Keratinocyte (primary cell): ENCODE measurements at regions not wholly inside any gene's neighbourhood (a gene's known extent, or its start where the extent isn't known, plus 50 kb on each side); places are given as distances from the start of the nearest gene placed in this dataset.
A peak's percentile ranks its signal among the peaks of the same experiment; 100 is the strongest.

ENCODE experiments used
- DNase-seq: peaks from one replicate; pipeline ENCODE4 v3.0.0-alpha.2; 2011; ENCODE audit warnings: low read depth, missing footprints, low spot score
- FAIRE-seq: peaks from 2 replicates; lab custom pipeline; 2011; peaks lifted over from hg19 to GRCh38; lab: Jason Lieb, UNC
- H2AFZ ChIP-seq: 2 replicates; pipeline ENCODE4 v1.6.0; 2012; ENCODE audit warnings: low read length, control low read depth, inconsistent platforms; ENCODE audit not compliant: control insufficient read depth
- H3K27ac ChIP-seq: 2 replicates; pipeline ENCODE4 v1.5.1; 2011; ENCODE audit warnings: low read length; ENCODE audit not compliant: control insufficient read depth, insufficient read depth
- H3K27me3 ChIP-seq: 3 replicates; pipeline ENCODE4 v1.6.0; 2011; ENCODE audit warnings: low read length; ENCODE audit not compliant: control insufficient read depth, insufficient read depth; ENCODE audit errors: extremely low read depth
- H3K36me3 ChIP-seq, 2 experiments: 2 replicates in 1 of 2; 3 replicates in 1 of 2; pipeline ENCODE4 v1.5.1; 2011; ENCODE audit warnings: low read length in 2 of 2, mild to moderate bottlenecking in 1 of 2; ENCODE audit not compliant: control insufficient read depth in 2 of 2, insufficient read depth in 2 of 2; ENCODE audit errors: extremely low read depth in 1 of 2
- H3K4me1 ChIP-seq: 3 replicates; pipeline ENCODE4 v1.5.1; 2011; ENCODE audit warnings: low read length; ENCODE audit not compliant: control insufficient read depth, insufficient read depth; ENCODE audit errors: extremely low read depth
- H3K4me2 ChIP-seq: 3 replicates; pipeline ENCODE4 v1.6.0; 2011; ENCODE audit warnings: low read depth, low read length; ENCODE audit not compliant: control insufficient read depth, insufficient read depth; ENCODE audit errors: extremely low read depth
- H3K4me3 ChIP-seq, 3 experiments: fragments of 200-600 bp in 1 of 3; sonication (generic) in 1 of 3; 2 replicates in 2 of 3; 3 replicates in 1 of 3; pipeline ENCODE4 v1.5.1; 2011 to 2016; ENCODE audit warnings: low read length in 3 of 3, mild to moderate bottlenecking in 3 of 3, control low read depth in 2 of 3, inconsistent platforms in 1 of 3, low read depth in 1 of 3, mixed read lengths in 1 of 3, mixed run types in 1 of 3, moderate library complexity in 1 of 3; ENCODE audit not compliant: control insufficient read depth in 2 of 3, insufficient read depth in 2 of 3; ENCODE audit errors: extremely low read depth in 1 of 3
- H3K79me2 ChIP-seq: 2 replicates; pipeline ENCODE4 v1.6.0; 2012; ENCODE audit warnings: low read length; ENCODE audit not compliant: control insufficient read depth, insufficient read depth
- H3K9ac ChIP-seq: 3 replicates; pipeline ENCODE4 v1.6.0; 2011; ENCODE audit warnings: low read length; ENCODE audit not compliant: control insufficient read depth, insufficient read depth; ENCODE audit errors: extremely low read depth
- H3K9me1 ChIP-seq: 3 replicates; pipeline ENCODE4 v1.6.0; 2011; ENCODE audit warnings: low read length; ENCODE audit not compliant: control insufficient read depth, insufficient read depth; ENCODE audit errors: extremely low read depth
- H3K9me3 ChIP-seq: 2 replicates; pipeline ENCODE4 v1.5.1; 2012; ENCODE audit warnings: low read depth, low read length; ENCODE audit not compliant: control insufficient read depth
- H4K20me1 ChIP-seq: 3 replicates; pipeline ENCODE4 v1.6.0; 2011; ENCODE audit warnings: low read length; ENCODE audit not compliant: control insufficient read depth, insufficient read depth; ENCODE audit errors: extremely low read depth
- EZH2 ChIP-seq: IDR thresholded peaks from one replicate; pipeline ENCODE4 v1.6.1; 2012; ENCODE audit warnings: inconsistent platforms, mild to moderate bottlenecking, low read length, moderate library complexity
- dilution Hi-C: fragments of 300-500 bp; cut with MboI; formaldehyde crosslinking; loops from one replicate; pipeline ENCODE4 v1.7.0; 2020; ENCODE audit warnings: low sequenced_read_pairs; ENCODE audit not compliant: extremely low pct_ligation_motif_present
- TF ChIP-seq, protein P1 (sequence below), 3 experiments: IDR thresholded peaks in 1 of 3; conservative IDR thresholded peaks in 1 of 3; optimal IDR thresholded peaks in 1 of 3; 2 replicates in 2 of 3; 3 replicates in 1 of 3; pipeline versions ENCODE3 to v1.5.1; 2011; ENCODE audit warnings: low read length in 3 of 3, mild to moderate bottlenecking in 3 of 3, moderate library complexity in 2 of 3, control low read depth in 1 of 3, inconsistent platforms in 1 of 3; ENCODE audit not compliant: insufficient read depth in 2 of 3; ENCODE audit errors: extremely low read depth in 1 of 3

DNA sequence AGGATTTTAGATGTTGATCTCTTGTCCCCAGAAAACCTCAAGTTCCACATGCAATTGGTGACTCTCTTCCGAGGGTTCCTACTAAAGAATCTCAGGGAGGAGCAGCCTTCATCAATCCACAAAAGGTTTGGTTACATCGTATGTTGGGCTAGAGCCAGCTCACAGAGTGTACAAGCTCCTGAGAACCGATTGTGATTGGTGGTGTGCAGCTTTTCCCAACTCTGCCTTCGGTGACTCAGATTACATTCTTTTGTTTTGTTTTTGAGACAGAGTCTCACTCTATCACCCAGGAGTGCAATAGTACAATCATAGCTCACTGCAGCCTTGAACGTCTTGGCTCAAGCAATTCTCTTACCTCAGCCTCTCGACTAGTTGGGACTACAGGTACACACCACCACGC is 172.4 kb downstream of the PMP22 start:
- Histone ChIP-seq H3K4me1 (no peaks in the 10 kb centered on the region), H3K79me2 (no peaks in the 10 kb centered on the region), H3K4me3 (no peak overlapping the region), H2AFZ (no peak overlapping the region), H3K9me3 (no peaks in the 10 kb centered on the region), H4K20me1 (no peaks in the 10 kb centered on the region), H3K9ac (no peak overlapping the region), H3K4me2 (no peak overlapping the region), H3K9me1 (no peaks in the 10 kb centered on the region), H3K36me3 (no peaks in the 10 kb centered on the region), H3K27me3 (no peaks in the 10 kb centered on the region), H3K27ac (no peak overlapping the region)
- dilution Hi-C loops, result no loop called here
- TF ChIP-seq, protein P1, sequence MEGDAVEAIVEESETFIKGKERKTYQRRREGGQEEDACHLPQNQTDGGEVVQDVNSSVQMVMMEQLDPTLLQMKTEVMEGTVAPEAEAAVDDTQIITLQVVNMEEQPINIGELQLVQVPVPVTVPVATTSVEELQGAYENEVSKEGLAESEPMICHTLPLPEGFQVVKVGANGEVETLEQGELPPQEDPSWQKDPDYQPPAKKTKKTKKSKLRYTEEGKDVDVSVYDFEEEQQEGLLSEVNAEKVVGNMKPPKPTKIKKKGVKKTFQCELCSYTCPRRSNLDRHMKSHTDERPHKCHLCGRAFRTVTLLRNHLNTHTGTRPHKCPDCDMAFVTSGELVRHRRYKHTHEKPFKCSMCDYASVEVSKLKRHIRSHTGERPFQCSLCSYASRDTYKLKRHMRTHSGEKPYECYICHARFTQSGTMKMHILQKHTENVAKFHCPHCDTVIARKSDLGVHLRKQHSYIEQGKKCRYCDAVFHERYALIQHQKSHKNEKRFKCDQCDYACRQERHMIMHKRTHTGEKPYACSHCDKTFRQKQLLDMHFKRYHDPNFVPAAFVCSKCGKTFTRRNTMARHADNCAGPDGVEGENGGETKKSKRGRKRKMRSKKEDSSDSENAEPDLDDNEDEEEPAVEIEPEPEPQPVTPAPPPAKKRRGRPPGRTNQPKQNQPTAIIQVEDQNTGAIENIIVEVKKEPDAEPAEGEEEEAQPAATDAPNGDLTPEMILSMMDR (optimal IDR thresholded peaks at IDR 0.05 in 1 of 3, IDR thresholded peaks at IDR 0.05 in 1 of 3, conservative IDR thresholded peaks at IDR 0.05 in 1 of 3; ENCODE audit: extremely low read depth in 1 of 3, insufficient read depth in 2 of 3, low read length in 3 of 3), result no peak
- TF ChIP-seq EZH2, result no peak
- FAIRE-seq (peak; percentile 67), DNase-seq (no peak)

DNA sequence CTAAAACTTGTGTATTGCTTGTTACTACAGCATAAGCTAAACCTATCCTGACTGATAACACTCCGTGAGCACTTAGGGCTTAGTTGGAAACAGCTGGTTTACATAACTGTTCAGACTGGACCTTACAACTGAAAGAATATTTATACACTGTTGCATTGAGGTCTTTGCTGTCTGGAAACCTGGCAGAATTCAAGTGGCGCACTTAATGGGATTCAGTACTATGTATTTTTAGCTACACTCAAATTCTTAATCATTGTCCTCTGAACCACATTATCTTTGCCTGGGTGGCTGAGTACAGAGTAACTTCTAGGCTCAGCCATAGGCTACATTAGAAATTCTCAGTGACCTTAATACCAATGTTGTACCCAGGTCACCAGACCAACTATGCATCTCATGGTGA is 172.9 kb downstream of the PMP22 start:
- no peak overlapping the region for H3K9ac ChIP-seq
- H3K27ac ChIP-seq, result no peak overlapping the region
- H3K4me3 ChIP-seq, result no peak overlapping the region
- no peaks in the 10 kb centered on the region for H3K4me1 ChIP-seq
- no peaks in the 10 kb centered on the region for H3K36me3 ChIP-seq
- no peaks in the 10 kb centered on the region for H3K9me1 ChIP-seq
- no peak overlapping the region for H2AFZ ChIP-seq
- FAIRE-seq (no peak), DNase-seq (no peak)
- no peaks in the 10 kb centered on the region for H3K79me2 ChIP-seq
- no peaks in the 10 kb centered on the region for H4K20me1 ChIP-seq
- H3K4me2 ChIP-seq, result no peak overlapping the region
- H3K9me3 ChIP-seq, result no peaks in the 10 kb centered on the region
- TF ChIP-seq, protein P1 (optimal IDR thresholded peaks at IDR 0.05 in 1 of 3, IDR thresholded peaks at IDR 0.05 in 1 of 3, conservative IDR thresholded peaks at IDR 0.05 in 1 of 3; ENCODE audit: extremely low read depth in 1 of 3, insufficient read depth in 2 of 3, low read length in 3 of 3), result no peak
- no peak for TF ChIP-seq EZH2
- dilution Hi-C loops, result no loop called here
- no peaks in the 10 kb centered on the region for H3K27me3 ChIP-seq
